HepG2 (cell line): ENCODE measurements at regions not wholly inside any gene's neighbourhood (a gene's known extent, or its start where the extent isn't known, plus 50 kb on each side); places are given as distances from the start of the nearest gene placed in this dataset.

Experiments used
- ATAC-seq: fragments of 200-7000 bp; cut with Tn5 transposase; 3 replicates; pipeline ENCODE4 v1.9.1; 2020; ENCODE audit warnings: mild to moderate bottlenecking, moderate library complexity
- BruUV-seq: library from RNA; stranded (reverse); fragments of 400-500 nt; replicated peaks from 2 replicates; lab custom pipeline; 2021; lab: Mats Ljungman, UMichigan
- CTCF ChIA-PET: fragments of 300-600 bp; formaldehyde crosslinking; extraction: SDS; loops from one replicate; lab custom pipeline; 2021; ENCODE audit warnings: low total read pairs, inconsistent platforms, low intra/inter-chr PET ratio; lab: Yijun Ruan, JAX
- POLR2A ChIA-PET: fragments of 350-600 bp; sonication (Branson Sonifier 250); formaldehyde crosslinking; loops from one replicate; lab custom pipeline; 2020; ENCODE audit warnings: antibody characterized with exemption, inconsistent platforms; lab: Yijun Ruan, JAX
- DNase-seq: peaks from one replicate; pipeline ENCODE4 v3.0.0-alpha.2; 2015; ENCODE audit warnings: low spot score
- FAIRE-seq: peaks from 3 replicates; lab custom pipeline; 2011; peaks lifted over from hg19 to GRCh38; lab: Jason Lieb, UNC
- H2AFZ ChIP-seq: one replicate; pipeline ENCODE4 v1.6.1; 2011; ENCODE audit warnings: low read length, inconsistent platforms
- H3K27ac ChIP-seq: fragments of 300-600 bp; 3 replicates; pipeline ENCODE4 v1.8.0; 2011; ENCODE audit warnings: mixed run types, mild to moderate bottlenecking, mixed read lengths, low read length, inconsistent platforms; ENCODE audit not compliant: insufficient read depth; ENCODE audit errors: extremely low read length
- H3K27me3 ChIP-seq, 2 experiments: fragments of 200-600 bp in 1 of 2; 2 replicates in 1 of 2; 3 replicates in 1 of 2; pipeline versions ENCODE4 v1.6.0 to v1.8.0; 2011; ENCODE audit warnings: low read length in 2 of 2, mild to moderate bottlenecking in 2 of 2, moderate library complexity in 2 of 2, inconsistent platforms in 1 of 2; ENCODE audit not compliant: insufficient read depth in 2 of 2, control insufficient read depth in 1 of 2
- H3K36me3 ChIP-seq, 2 experiments: fragments of 200-600 bp in 1 of 2; replicated peaks in 1 of 2; 2 replicates in 1 of 2; 3 replicates in 1 of 2; pipeline versions ENCODE4 v1.5.1 to v1.8.0; 2011; ENCODE audit warnings: low read length in 2 of 2, inconsistent platforms in 1 of 2; ENCODE audit not compliant: insufficient read depth in 2 of 2, control insufficient read depth in 1 of 2
- H3K4me1 ChIP-seq: 2 replicates; pipeline ENCODE4 v1.5.1; 2012; ENCODE audit warnings: low read length, inconsistent platforms; ENCODE audit not compliant: insufficient read depth
- H3K4me2 ChIP-seq: 2 replicates; pipeline ENCODE4 v1.6.0; 2011; ENCODE audit warnings: low read depth, low read length, inconsistent platforms
- H3K4me3 ChIP-seq, 3 experiments: fragments of 200-600 bp in 1 of 3; sonication (generic), shearing (Covaris generic) in 1 of 3; replicated peaks in 1 of 3; 2 replicates each; pipeline ENCODE4 v1.5.1; 2011 to 2016; ENCODE audit warnings: low read length in 3 of 3, inconsistent platforms in 2 of 3, low read depth in 2 of 3, mild to moderate bottlenecking in 2 of 3, control low read depth in 1 of 3, mixed read lengths in 1 of 3; ENCODE audit not compliant: insufficient read depth in 1 of 3
- H3K79me2 ChIP-seq: one replicate; pipeline ENCODE4 v1.6.1; 2011; ENCODE audit warnings: low read length, inconsistent platforms; ENCODE audit not compliant: insufficient read depth
- H3K9ac ChIP-seq: 2 replicates; pipeline ENCODE4 v1.6.0; 2011; ENCODE audit warnings: mild to moderate bottlenecking, low read depth, low read length, inconsistent platforms; ENCODE audit not compliant: insufficient read depth
- H3K9me3 ChIP-seq: 2 replicates; pipeline ENCODE4 v1.5.1; 2012; ENCODE audit warnings: mild to moderate bottlenecking, low read length
- H4K20me1 ChIP-seq: 2 replicates; pipeline ENCODE4 v1.6.0; 2011; ENCODE audit warnings: inconsistent platforms, mild to moderate bottlenecking, low read length, moderate library complexity; ENCODE audit not compliant: insufficient read depth
- ARID5B ChIP-seq: IDR thresholded peaks from 2 replicates; pipeline ENCODE4 v1.4.0; 2020; ENCODE audit warnings: mild to moderate bottlenecking, missing genetic modification reagents
- GATA4 ChIP-seq: sonication (generic); IDR thresholded peaks from 2 replicates; pipeline ENCODE4 v1.6.1; 2016; ENCODE audit warnings: antibody characterized with exemption, low read depth, borderline replicate concordance
- HNRNPH1 ChIP-seq: fragments of 200-400 bp; formaldehyde crosslinking; optimal IDR thresholded peaks from 2 replicates; pipeline ENCODE3; 2017; ENCODE audit warnings: mild to moderate bottlenecking, low read depth, low read length
- KLF13 ChIP-seq: sonication (generic); formaldehyde crosslinking; IDR thresholded peaks from 2 replicates; pipeline ENCODE4 v1.4.0; 2020; ENCODE audit warnings: mild to moderate bottlenecking, missing genetic modification reagents
- MATR3 ChIP-seq: sonication (generic); formaldehyde crosslinking; IDR thresholded peaks from 2 replicates; pipeline ENCODE4 v1.4.0; 2020; ENCODE audit warnings: missing genetic modification reagents
- MEIS2 ChIP-seq: sonication (generic); formaldehyde crosslinking; IDR thresholded peaks from 2 replicates; pipeline ENCODE4 v1.9.0; 2021; ENCODE audit warnings: mild to moderate bottlenecking, missing genetic modification reagents
- SCMH1 ChIP-seq: sonication (generic); formaldehyde crosslinking; IDR thresholded peaks from 2 replicates; pipeline ENCODE4 v1.9.0; 2021; ENCODE audit warnings: missing genetic modification reagents, mild to moderate bottlenecking, borderline replicate concordance
- U2AF1 ChIP-seq: fragments of 200-400 bp; formaldehyde crosslinking; optimal IDR thresholded peaks from 2 replicates; pipeline ENCODE3; 2017; ENCODE audit warnings: mild to moderate bottlenecking, low read depth, low read length
- ZNF251 ChIP-seq: sonication (generic); formaldehyde crosslinking; IDR thresholded peaks from 2 replicates; pipeline ENCODE4 v1.9.0; 2021; ENCODE audit warnings: mild to moderate bottlenecking, missing genetic modification reagents
- ZNF749 ChIP-seq: sonication (generic); formaldehyde crosslinking; IDR thresholded peaks from 2 replicates; pipeline ENCODE4 v1.8.0; 2022; ENCODE audit warnings: mild to moderate bottlenecking, missing genetic modification reagents, moderate library complexity, borderline replicate concordance
- ZNF768 ChIP-seq: sonication (generic); formaldehyde crosslinking; IDR thresholded peaks from 2 replicates; pipeline ENCODE4 v1.4.0; 2020; ENCODE audit warnings: missing genetic modification reagents
- ZNF782 ChIP-seq: sonication (generic); formaldehyde crosslinking; IDR thresholded peaks from 2 replicates; pipeline ENCODE4 v1.4.0; 2020; ENCODE audit warnings: missing genetic modification reagents, mild to moderate bottlenecking, borderline replicate concordance
- ZSCAN20 ChIP-seq: sonication (generic); formaldehyde crosslinking; IDR thresholded peaks from 2 replicates; pipeline ENCODE4 v1.4.0; 2020; ENCODE audit warnings: missing genetic modification reagents, mild to moderate bottlenecking, borderline replicate concordance
- WGBS: methylation state at CpG from one replicate; pipeline ENCODE4 v1.1.6; 2017; ENCODE audit warnings: low lambda C conversion rate; 5-methylcytosine and 5-hydroxymethylcytosine counted together
- in situ Hi-C: cut with HindIII; loops from 2 replicates; pipeline ENCODE4 v1.10.0; 2017; ENCODE audit warnings: low pct_unique_long_range_greater_than_20kb; ENCODE audit not compliant: extremely low pct_ligation_motif_present
- intact Hi-C: fragments of 100-400 bp; cut with micrococcal nuclease; formaldehyde crosslinking; loops from one replicate; pipeline ENCODE4 v1.10.0; 2022; ENCODE audit not compliant: unreplicated experiment
- TF ChIP-seq, protein P1 (sequence below): sonication (generic); formaldehyde crosslinking; IDR thresholded peaks from 2 replicates; pipeline ENCODE4 v1.5.0; 2020; ENCODE audit warnings: missing genetic modification reagents

DNA sequence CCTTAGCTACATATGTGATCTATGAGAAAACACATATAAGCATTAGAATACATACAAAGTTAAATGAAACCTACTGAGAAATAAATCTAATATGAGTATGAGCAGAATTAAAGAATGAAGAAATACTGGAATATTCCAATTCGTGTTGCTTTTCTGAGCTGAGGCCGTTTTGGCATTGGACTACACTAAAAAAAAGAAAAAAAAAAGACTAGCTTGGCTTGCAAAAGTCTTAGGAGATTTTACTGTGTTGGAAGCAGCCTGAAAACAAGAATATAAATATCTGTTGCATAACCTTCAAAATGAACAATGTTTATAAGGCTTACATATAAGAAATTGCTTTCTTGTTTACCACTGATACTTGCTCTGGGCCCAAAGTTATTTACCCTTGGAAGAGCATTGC lies 562.8 kb downstream of the TMEM182 start:
- no peaks in the 10 kb centered on the region for H4K20me1 ChIP-seq
- CTCF ChIA-PET = no interaction called here
- no peak overlapping the region for H3K27ac ChIP-seq
- H3K9ac ChIP-seq = no peak overlapping the region
- whole genome bisulfite sequencing = 0% methylated on average over 2 of the region's 2 CpGs
- no peaks in the 10 kb centered on the region for H3K4me1 ChIP-seq
- H3K79me2 ChIP-seq = no peaks in the 10 kb centered on the region
- TF ChIP-seq ZSCAN20 = no peak
- TF ChIP-seq ZNF782 (CRISPR knock-in tag) = no peak
- TF ChIP-seq MEIS2 (CRISPR knock-in tag) = no peak
- no peak for TF ChIP-seq ZNF749 (CRISPR knock-in tag)
- no peak for TF ChIP-seq GATA4
- no peak for TF ChIP-seq KLF13
- H3K4me3 ChIP-seq = no peak overlapping the region
- no peaks in the 10 kb centered on the region for H3K36me3 ChIP-seq
- DNase-seq (no peak), FAIRE-seq (no peak), ATAC-seq (no peak)
- intact Hi-C loops = no loop called here
- H3K4me2 ChIP-seq = no peak overlapping the region
- in situ Hi-C loops = no loop called here
- BruUV-seq = no TSS peak
- 0 out of 2 replicates have a peak, but pooled peaks cover 5% of the 10 kb centered on the region for H3K9me3 ChIP-seq
- H2AFZ ChIP-seq = no peak overlapping the region
- POLR2A ChIA-PET = no interaction called here
- no peaks in the 10 kb centered on the region for H3K27me3 ChIP-seq

DNA sequence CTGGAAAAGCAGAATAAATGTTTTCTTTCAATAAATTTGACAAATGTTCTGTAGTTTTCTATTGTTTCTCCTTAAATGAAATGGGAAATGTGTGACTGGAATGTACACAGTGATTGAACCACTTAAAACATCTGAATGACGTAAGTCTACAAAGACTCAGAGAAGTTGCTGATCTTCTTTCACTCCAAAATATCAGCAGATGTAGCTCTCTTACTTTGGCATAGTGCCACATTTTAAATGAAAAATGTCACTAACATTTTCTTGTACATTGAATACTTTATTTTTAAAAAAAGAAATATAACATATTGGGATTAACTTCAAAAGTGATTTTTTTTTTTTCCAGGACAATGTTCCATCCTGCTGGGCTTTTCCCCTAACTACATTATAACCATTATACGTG lies 565.6 kb downstream of the TMEM182 start:
- in situ Hi-C loops = no loop called here
- WGBS = 7% methylated on average over 2 of the region's 2 CpGs
- TF ChIP-seq ARID5B (CRISPR knock-in tag) = no peak
- TF ChIP-seq ZNF251 (CRISPR knock-in tag) = no peak
- TF ChIP-seq ZNF768 (CRISPR knock-in tag) = no peak
- TF ChIP-seq HNRNPH1 = no peak
- TF ChIP-seq U2AF1 = no peak
- no peak for TF ChIP-seq MATR3 (CRISPR knock-in tag)
- TF ChIP-seq, protein P1, sequence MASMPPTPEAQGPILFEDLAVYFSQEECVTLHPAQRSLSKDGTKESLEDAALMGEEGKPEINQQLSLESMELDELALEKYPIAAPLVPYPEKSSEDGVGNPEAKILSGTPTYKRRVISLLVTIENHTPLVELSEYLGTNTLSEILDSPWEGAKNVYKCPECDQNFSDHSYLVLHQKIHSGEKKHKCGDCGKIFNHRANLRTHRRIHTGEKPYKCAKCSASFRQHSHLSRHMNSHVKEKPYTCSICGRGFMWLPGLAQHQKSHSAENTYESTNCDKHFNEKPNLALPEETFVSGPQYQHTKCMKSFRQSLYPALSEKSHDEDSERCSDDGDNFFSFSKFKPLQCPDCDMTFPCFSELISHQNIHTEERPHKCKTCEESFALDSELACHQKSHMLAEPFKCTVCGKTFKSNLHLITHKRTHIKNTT = no peak
- no peak for TF ChIP-seq SCMH1

More for the DNA sequence above, 565.6 kb downstream of the TMEM182 start:
- H4K20me1 ChIP-seq = no peaks in the 10 kb centered on the region
- no TSS peak for BruUV-seq
- no peak overlapping the region for H3K27ac ChIP-seq
- H3K9ac ChIP-seq = no peak overlapping the region
- H3K4me2 ChIP-seq = no peak overlapping the region
- H3K27me3 ChIP-seq = no peaks in the 10 kb centered on the region
- no peaks in the 10 kb centered on the region for H3K4me1 ChIP-seq
- no peak for FAIRE-seq
- no peak for DNase-seq
- ATAC-seq = no peak
- ChIA-PET CTCF (no interaction called here), POLR2A (no interaction called here)
- H3K79me2 ChIP-seq = no peaks in the 10 kb centered on the region
- H3K4me3 ChIP-seq = no peak overlapping the region
- H2AFZ ChIP-seq = no peak overlapping the region
- H3K36me3 ChIP-seq = no peaks in the 10 kb centered on the region
- intact Hi-C loops = no loop called here
- H3K9me3 ChIP-seq = peaks cover 4% of the 10 kb centered on the region; the same call in 1 of the 2 replicates
